ENCODE measurements at regions not wholly inside any gene's neighbourhood (a gene's known extent, or its start where the extent isn't known, plus 50 kb on each side); places are given as distances from the start of the nearest gene placed in this dataset.

DNA sequence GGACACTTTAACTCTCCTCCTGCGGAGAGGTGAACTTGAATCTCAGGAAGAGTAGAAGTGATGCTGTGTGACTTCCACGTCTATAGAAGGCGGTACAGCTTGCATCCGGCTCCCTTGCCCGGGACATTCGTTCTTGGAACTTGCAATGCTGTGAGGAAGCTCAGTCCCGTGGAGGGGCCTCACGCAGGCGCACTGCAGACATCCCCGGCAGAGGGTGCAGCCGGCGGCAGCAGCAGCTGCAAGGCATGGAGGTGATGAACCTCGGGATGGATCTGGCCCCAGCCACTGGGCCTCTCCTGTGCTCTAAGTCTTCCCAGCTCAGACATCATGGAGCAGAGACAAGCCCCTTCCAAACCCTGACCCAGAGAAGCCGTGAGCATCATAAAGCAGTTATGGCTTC, 61.8 kb upstream of the SOD1 start:
- TF ChIP-seq, protein P1, sequence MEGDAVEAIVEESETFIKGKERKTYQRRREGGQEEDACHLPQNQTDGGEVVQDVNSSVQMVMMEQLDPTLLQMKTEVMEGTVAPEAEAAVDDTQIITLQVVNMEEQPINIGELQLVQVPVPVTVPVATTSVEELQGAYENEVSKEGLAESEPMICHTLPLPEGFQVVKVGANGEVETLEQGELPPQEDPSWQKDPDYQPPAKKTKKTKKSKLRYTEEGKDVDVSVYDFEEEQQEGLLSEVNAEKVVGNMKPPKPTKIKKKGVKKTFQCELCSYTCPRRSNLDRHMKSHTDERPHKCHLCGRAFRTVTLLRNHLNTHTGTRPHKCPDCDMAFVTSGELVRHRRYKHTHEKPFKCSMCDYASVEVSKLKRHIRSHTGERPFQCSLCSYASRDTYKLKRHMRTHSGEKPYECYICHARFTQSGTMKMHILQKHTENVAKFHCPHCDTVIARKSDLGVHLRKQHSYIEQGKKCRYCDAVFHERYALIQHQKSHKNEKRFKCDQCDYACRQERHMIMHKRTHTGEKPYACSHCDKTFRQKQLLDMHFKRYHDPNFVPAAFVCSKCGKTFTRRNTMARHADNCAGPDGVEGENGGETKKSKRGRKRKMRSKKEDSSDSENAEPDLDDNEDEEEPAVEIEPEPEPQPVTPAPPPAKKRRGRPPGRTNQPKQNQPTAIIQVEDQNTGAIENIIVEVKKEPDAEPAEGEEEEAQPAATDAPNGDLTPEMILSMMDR (IDR thresholded peaks at IDR 0.05) = no peak
- TF ChIP-seq POLR2A (IDR thresholded peaks at IDR 0.05) (no peak), POLR2AphosphoS5 (IDR thresholded peaks at IDR 0.05; ENCODE audit: insufficient read depth in 1 of 2, low read depth in 1 of 2) (no peak)
